ENCODE measurements at regions not wholly inside any gene's neighbourhood (a gene's known extent, or its start where the extent isn't known, plus 50 kb on each side); places are given as distances from the start of the nearest gene placed in this dataset.

DNA sequence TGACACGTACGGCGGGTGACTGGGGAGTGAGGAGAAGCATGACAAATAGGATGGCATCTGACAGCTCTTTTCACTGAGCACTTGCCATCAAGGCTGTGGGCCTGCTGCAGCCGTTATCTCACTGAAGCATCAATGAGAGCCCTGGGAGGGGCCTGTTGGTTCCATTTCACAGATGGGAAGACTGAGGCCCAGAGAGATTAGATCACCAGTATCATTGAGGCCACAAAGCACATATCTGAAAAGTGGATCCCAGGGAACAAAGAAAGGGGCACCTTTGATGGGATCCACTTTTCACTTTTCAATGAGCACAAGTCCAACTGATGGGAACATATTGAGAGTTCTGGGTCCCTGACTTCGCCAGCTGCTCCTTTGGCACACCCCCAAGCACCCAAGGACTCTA is 144.4 kb upstream of the LHX1 start:
- no peak for TF ChIP-seq EZH2 (IDR thresholded peaks at IDR 0.05; ENCODE audit: borderline replicate concordance, low read depth, low read length, severe bottlenecking)
- TF ChIP-seq, protein P1, sequence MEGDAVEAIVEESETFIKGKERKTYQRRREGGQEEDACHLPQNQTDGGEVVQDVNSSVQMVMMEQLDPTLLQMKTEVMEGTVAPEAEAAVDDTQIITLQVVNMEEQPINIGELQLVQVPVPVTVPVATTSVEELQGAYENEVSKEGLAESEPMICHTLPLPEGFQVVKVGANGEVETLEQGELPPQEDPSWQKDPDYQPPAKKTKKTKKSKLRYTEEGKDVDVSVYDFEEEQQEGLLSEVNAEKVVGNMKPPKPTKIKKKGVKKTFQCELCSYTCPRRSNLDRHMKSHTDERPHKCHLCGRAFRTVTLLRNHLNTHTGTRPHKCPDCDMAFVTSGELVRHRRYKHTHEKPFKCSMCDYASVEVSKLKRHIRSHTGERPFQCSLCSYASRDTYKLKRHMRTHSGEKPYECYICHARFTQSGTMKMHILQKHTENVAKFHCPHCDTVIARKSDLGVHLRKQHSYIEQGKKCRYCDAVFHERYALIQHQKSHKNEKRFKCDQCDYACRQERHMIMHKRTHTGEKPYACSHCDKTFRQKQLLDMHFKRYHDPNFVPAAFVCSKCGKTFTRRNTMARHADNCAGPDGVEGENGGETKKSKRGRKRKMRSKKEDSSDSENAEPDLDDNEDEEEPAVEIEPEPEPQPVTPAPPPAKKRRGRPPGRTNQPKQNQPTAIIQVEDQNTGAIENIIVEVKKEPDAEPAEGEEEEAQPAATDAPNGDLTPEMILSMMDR (IDR thresholded peaks at IDR 0.05; ENCODE audit: borderline replicate concordance, extremely low read depth, low read length, poor library complexity, severe bottlenecking): no peak

Measured in DND-41 (cell line).